Esophagus (tissue), 2 donors: ENCODE measurements at regions not wholly inside any gene's neighbourhood (a gene's known extent, or its start where the extent isn't known, plus 50 kb on each side); places are given as distances from the start of the nearest gene placed in this dataset.
A peak's percentile ranks its signal among the peaks of the same experiment; 100 is the strongest.
"Not testable (repeated sequence)": the region's sequence is repeated elsewhere in the genome, so short reads cannot be mapped to it uniquely, and the experiment has no call there.

Experiments
- H3K27ac ChIP-seq, 2 donors: one replicate each; pipeline ENCODE4 v1.5.1; 2013; ENCODE audit warnings: low read depth in 2 of 2, mild to moderate bottlenecking in 2 of 2, inconsistent platforms in 1 of 2, low read length in 1 of 2, moderate library complexity in 1 of 2
- H3K27me3 ChIP-seq, 2 donors: one replicate each; pipeline ENCODE4 v1.6.1; 2013; ENCODE audit warnings: low read length in 2 of 2, control low read depth in 1 of 2, mild to moderate bottlenecking in 1 of 2; ENCODE audit not compliant: insufficient read depth in 2 of 2, control insufficient read depth in 1 of 2
- H3K36me3 ChIP-seq, 2 donors: one replicate each; pipeline ENCODE4 v1.6.1; 2013; ENCODE audit warnings: low read length in 1 of 2; ENCODE audit not compliant: control insufficient read depth in 2 of 2, insufficient read depth in 2 of 2
- H3K4me1 ChIP-seq, 2 donors: one replicate each; pipeline ENCODE4 v1.6.1; 2013; ENCODE audit warnings: low read length in 1 of 2; ENCODE audit not compliant: control insufficient read depth in 2 of 2, insufficient read depth in 2 of 2
- H3K4me3 ChIP-seq, 2 donors: one replicate each; pipeline ENCODE4 v1.5.1; 2013; ENCODE audit warnings: low read length in 2 of 2, mild to moderate bottlenecking in 2 of 2, low read depth in 1 of 2, moderate library complexity in 1 of 2
- H3K9me3 ChIP-seq, 2 donors: one replicate each; pipeline ENCODE4 v1.6.1; 2013; ENCODE audit warnings: mild to moderate bottlenecking in 2 of 2, low read depth in 1 of 2, low read length in 1 of 2, moderate library complexity in 1 of 2; ENCODE audit not compliant: control insufficient read depth in 2 of 2, insufficient read depth in 1 of 2
- WGBS, 2 donors: extraction: QIAGEN DNeasy Blood & Tissue Kit; methylation state at CpG; one replicate each; pipeline ENCODE4 v1.1.7; 2013; 5-methylcytosine and 5-hydroxymethylcytosine counted together
- donor health status: healthy with polysubstance abuse.
- donor health status: Bipolar disorder and iron deficiency.

GRCh38 chrY:11107127-11107918 lies 1579.6 kb downstream of the TSPY10 start:
- WGBS, 2 donors = 62 to 64% methylated on average over 42 to 44 of the region's 44 CpGs
- not testable (repeated sequence) for H3K4me3 ChIP-seq, H3K27me3 ChIP-seq

GRCh38 chrY:11151724-11152123 lies 1549.3 kb upstream of the USP9Y start:
- WGBS, 2 donors = 58% methylated on average over 2 of the region's 2 CpGs; no CpG with 5 or more reads in 1 of the 2 donors
- H3K4me1 ChIP-seq = not testable (repeated sequence)

More at GRCh38 chrY:11107127-11107918, 1579.6 kb downstream of the TSPY10 start:
- not testable (repeated sequence) for H3K36me3 ChIP-seq, H3K4me1 ChIP-seq, H3K9me3 ChIP-seq, H3K27ac ChIP-seq

GRCh38 chrY:11156100-11156499 lies 1544.9 kb upstream of the USP9Y start:
- not testable (repeated sequence) for H3K27ac ChIP-seq, H3K27me3 ChIP-seq, H3K4me1 ChIP-seq, H3K4me3 ChIP-seq, H3K36me3 ChIP-seq, H3K9me3 ChIP-seq
- WGBS, 2 donors = 53% methylated on average over 21 of the region's 21 CpGs; no CpG with 5 or more reads in 1 of the 2 donors

More at GRCh38 chrY:11151724-11152123, 1549.3 kb upstream of the USP9Y start:
- H3K4me3 ChIP-seq, H3K9me3 ChIP-seq, H3K36me3 ChIP-seq, H3K27ac ChIP-seq, H3K27me3 ChIP-seq: not testable (repeated sequence)

- H3K4me3 ChIP-seq, H3K27me3 ChIP-seq, H3K27ac ChIP-seq, H3K9me3 ChIP-seq, H3K36me3 ChIP-seq, H3K4me1 ChIP-seq: not testable (repeated sequence)
- 82% methylated on average over 11 of the region's 11 CpGs; no CpG with 5 or more reads in 1 of the 2 donors for WGBS, 2 donors
Measured at GRCh38 chrY:11156846-11157245, 1544.2 kb upstream of the USP9Y start.

- not testable (repeated sequence) for H3K4me3 ChIP-seq, H3K27ac ChIP-seq, H3K9me3 ChIP-seq, H3K4me1 ChIP-seq, H3K27me3 ChIP-seq, H3K36me3 ChIP-seq
- WGBS, 2 donors = 50 to 70% methylated on average over 2 to 5 of the region's 5 CpGs
Measured at GRCh38 chrY:11177033-11177432, 1524.0 kb upstream of the USP9Y start.

- H3K27me3 ChIP-seq, H3K36me3 ChIP-seq, H3K9me3 ChIP-seq, H3K4me3 ChIP-seq, H3K27ac ChIP-seq, H3K4me1 ChIP-seq: not testable (repeated sequence)
- WGBS, 2 donors = 72 to 77% methylated on average over 2 to 6 of the region's 6 CpGs
Measured at GRCh38 chrY:11201133-11201532, 1499.9 kb upstream of the USP9Y start.

- not testable (repeated sequence) for H3K9me3 ChIP-seq, H3K27ac ChIP-seq, H3K27me3 ChIP-seq, H3K4me1 ChIP-seq, H3K36me3 ChIP-seq
- 50 to 55% methylated on average over 7 to 20 of the region's 20 CpGs for WGBS, 2 donors
- H3K4me3 ChIP-seq = peak overlapping the region in 1 of 2 donors; percentile 30
Measured at GRCh38 chrY:11214851-11215250, 1486.2 kb upstream of the USP9Y start.
